Right atrium auricular region (tissue), 2 donors: ENCODE measurements at regions not wholly inside any gene's neighbourhood (a gene's known extent, or its start where the extent isn't known, plus 50 kb on each side); places are given as distances from the start of the nearest gene placed in this dataset.

Experiments used
- DNase-seq: peaks from one replicate; pipeline ENCODE4 v3.0.0-alpha.2; 2019; ENCODE audit warnings: low spot score
- H3K27ac ChIP-seq, 2 donors: fragments of 200-600 bp; sonication (generic); 1 replicate in 1 of 2; 2 replicates in 1 of 2; pipeline ENCODE4 v1.5.1; 2016 to 2019
- H3K27me3 ChIP-seq, 2 donors: fragments of 200-600 bp; sonication (generic); one replicate each; pipeline versions ENCODE4 v1.5.1 to v1.6.0; 2017 to 2019
- H3K36me3 ChIP-seq: fragments of 200-600 bp; sonication (generic); one replicate; pipeline ENCODE4 v1.5.1; 2016
- H3K4me1 ChIP-seq, 2 donors: fragments of 200-600 bp; sonication (generic); one replicate each; pipeline versions ENCODE4 v1.5.1 to v1.6.0; 2017 to 2019
- H3K4me3 ChIP-seq, 2 donors: fragments of 200-600 bp; sonication (generic); 1 replicate in 1 of 2; 2 replicates in 1 of 2; pipeline ENCODE4 v1.5.1; 2017 to 2019; ENCODE audit warnings: mild to moderate bottlenecking in 1 of 2, moderate library complexity in 1 of 2
- H3K9me3 ChIP-seq, 2 donors: fragments of 200-600 bp; sonication (generic); one replicate each; pipeline ENCODE4 v1.5.1; 2019
- TF ChIP-seq, protein P1 (sequence below), 2 donors: fragments of 200-600 bp; sonication (generic); IDR thresholded peaks; one replicate each; pipeline ENCODE4 v1.5.1; 2019; ENCODE audit warnings: antibody characterized with exemption in 2 of 2

DNA sequence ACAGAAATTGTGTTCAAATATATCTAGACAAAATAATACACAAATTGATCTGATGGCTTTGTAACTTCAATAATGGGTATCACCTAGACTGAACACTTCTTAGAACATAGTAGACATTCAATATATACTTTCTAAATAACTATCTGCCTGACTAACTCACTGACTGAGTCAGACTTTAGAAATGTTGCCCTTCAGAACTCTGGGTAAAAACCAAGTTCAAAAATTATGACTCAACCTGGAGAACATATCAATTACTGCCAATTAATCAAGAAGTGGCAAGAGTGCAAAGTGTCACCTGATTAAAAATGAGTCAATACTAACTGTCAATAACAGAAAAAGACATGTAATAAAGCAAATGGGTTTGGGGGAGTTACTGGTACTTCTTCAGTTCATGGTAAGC is 144.6 kb upstream of the TMCO5A start:
- Histone ChIP-seq H3K4me3 (no peak overlapping the region), H3K9me3 (no peaks in the 10 kb centered on the region), H3K36me3 (no peaks in the 10 kb centered on the region), H3K4me1 (no peaks in the 10 kb centered on the region), H3K27me3 (no peaks in the 10 kb centered on the region), H3K27ac (no peak overlapping the region)
- DNase-seq, result no peak
- TF ChIP-seq, protein P1, sequence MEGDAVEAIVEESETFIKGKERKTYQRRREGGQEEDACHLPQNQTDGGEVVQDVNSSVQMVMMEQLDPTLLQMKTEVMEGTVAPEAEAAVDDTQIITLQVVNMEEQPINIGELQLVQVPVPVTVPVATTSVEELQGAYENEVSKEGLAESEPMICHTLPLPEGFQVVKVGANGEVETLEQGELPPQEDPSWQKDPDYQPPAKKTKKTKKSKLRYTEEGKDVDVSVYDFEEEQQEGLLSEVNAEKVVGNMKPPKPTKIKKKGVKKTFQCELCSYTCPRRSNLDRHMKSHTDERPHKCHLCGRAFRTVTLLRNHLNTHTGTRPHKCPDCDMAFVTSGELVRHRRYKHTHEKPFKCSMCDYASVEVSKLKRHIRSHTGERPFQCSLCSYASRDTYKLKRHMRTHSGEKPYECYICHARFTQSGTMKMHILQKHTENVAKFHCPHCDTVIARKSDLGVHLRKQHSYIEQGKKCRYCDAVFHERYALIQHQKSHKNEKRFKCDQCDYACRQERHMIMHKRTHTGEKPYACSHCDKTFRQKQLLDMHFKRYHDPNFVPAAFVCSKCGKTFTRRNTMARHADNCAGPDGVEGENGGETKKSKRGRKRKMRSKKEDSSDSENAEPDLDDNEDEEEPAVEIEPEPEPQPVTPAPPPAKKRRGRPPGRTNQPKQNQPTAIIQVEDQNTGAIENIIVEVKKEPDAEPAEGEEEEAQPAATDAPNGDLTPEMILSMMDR (IDR thresholded peaks at IDR 0.05), result no peak

DNA sequence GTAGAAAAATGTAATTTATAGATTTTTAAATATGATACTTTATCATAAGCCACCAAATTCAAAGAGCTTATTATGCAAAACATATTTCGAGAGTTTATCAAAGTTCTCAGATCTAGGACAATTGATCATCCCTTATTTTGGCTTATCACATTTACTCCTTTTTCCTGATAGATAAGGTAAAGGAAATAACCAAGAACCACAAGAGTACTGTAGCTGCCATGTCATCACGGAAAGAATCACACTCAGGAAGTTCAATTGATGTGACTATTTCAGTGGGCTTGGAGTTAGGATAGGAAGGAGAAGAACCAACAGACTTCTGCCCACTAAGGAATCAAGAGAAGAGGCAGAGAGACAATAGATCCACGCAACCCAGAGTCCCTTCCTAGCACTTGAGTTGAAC is 142.7 kb upstream of the TMCO5A start:
- H3K27me3 ChIP-seq, result no peaks in the 10 kb centered on the region
- no peaks in the 10 kb centered on the region for H3K36me3 ChIP-seq
- DNase-seq, result no peak
- H3K4me1 ChIP-seq, result no peaks in the 10 kb centered on the region
- TF ChIP-seq, protein P1 (IDR thresholded peaks at IDR 0.05), result no peak
- H3K4me3 ChIP-seq, result no peak overlapping the region
- no peak overlapping the region for H3K27ac ChIP-seq
- no peaks in the 10 kb centered on the region for H3K9me3 ChIP-seq

DNA sequence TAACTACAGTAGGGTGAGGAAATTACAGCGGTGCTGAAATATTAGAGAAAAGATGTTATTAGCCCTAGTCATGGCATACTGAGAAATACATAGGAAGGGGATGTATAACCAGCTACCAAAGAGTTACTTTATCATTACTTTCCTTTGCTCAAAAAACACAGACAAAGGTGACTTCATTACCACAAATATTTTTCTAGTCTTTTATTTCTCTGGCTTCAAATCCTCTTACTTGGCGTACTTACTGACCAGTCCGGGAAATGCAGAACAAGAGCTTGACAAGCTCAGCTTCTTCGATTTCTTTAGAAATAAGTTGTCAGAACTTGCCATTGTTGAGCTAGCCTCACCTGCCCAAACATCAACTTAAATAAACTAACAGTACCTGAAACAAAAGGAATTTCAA is 142.1 kb upstream of the TMCO5A start:
- TF ChIP-seq, protein P1 (IDR thresholded peaks at IDR 0.05), result no peak
- Histone ChIP-seq H3K4me1 (no peaks in the 10 kb centered on the region), H3K9me3 (no peaks in the 10 kb centered on the region), H3K27ac (no peak overlapping the region), H3K36me3 (no peaks in the 10 kb centered on the region), H3K27me3 (no peaks in the 10 kb centered on the region), H3K4me3 (no peak overlapping the region)
- no peak for DNase-seq

DNA sequence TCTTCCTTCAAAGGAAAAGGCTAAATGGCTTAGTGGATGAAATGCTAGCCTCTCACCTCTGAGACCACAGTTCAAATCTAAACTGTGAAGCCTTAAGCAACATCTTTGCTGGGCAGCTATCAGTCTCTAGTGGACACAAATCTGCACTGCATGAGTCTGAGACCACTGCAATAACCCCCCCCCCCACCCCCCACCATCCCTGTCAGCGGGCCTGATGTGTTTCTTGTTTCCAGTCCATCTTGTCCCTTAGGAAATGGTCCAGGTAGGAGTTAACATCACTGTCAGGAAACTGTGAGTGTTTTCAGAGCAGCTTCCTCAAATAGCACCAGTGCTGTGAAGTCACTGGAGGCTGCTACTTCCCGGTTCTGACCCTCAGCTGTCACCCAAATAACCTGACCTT is 140.6 kb upstream of the TMCO5A start:
- Histone ChIP-seq H3K4me1 (no peaks in the 10 kb centered on the region), H3K36me3 (no peaks in the 10 kb centered on the region), H3K4me3 (no peak overlapping the region), H3K9me3 (no peaks in the 10 kb centered on the region), H3K27ac (no peak overlapping the region), H3K27me3 (no peaks in the 10 kb centered on the region)
- TF ChIP-seq, protein P1 (IDR thresholded peaks at IDR 0.05), result no peak
- no peak for DNase-seq

DNA sequence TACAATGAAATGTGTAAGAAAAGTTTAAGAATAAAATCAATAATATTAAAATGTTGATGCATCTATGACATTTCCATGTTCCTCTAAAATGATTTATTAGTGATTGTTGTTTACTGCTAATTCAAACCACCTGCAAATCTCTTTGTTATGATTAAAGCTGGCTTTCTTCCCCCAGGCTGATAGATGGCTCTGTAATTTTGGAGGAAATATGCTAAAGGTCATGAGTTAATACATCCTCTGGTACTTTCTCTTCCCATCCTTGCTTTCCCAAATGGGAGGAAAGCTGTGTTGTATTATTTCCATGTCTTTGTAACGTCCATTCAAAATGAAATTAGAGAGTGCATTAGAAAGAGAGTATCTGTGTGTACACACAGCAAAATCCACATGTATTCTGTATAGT is 139.5 kb upstream of the TMCO5A start:
- no peak for DNase-seq
- no peaks in the 10 kb centered on the region for H3K27me3 ChIP-seq
- H3K4me1 ChIP-seq, result no peaks in the 10 kb centered on the region
- no peaks in the 10 kb centered on the region for H3K36me3 ChIP-seq
- TF ChIP-seq, protein P1 (IDR thresholded peaks at IDR 0.05), result no peak
- H3K27ac ChIP-seq, result no peak overlapping the region
- no peak overlapping the region for H3K4me3 ChIP-seq
- H3K9me3 ChIP-seq, result no peaks in the 10 kb centered on the region

DNA sequence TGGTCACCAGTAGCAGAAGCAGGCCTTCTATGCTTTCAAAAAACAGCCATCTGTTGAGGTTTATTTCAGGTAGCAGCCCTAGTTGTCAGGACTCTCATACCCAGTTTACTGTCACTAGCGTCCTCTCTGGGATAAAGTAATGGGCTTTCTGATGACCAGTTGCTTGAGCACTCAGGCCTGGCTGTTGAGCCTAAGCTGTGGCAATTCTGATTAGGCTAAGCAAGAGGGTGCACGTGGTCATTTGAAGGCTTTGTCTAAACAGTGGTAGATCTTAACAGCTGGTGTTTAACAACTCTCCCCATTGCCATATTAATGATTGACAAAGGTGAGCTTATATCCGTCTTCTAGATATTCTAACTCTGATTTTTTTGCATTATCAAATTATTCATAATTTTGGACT is 132.9 kb upstream of the TMCO5A start:
- TF ChIP-seq, protein P1 (IDR thresholded peaks at IDR 0.05), result no peak
- Histone ChIP-seq H3K9me3 (no peaks in the 10 kb centered on the region), H3K36me3 (no peaks in the 10 kb centered on the region), H3K27ac (no peak overlapping the region), H3K4me1 (no peaks in the 10 kb centered on the region), H3K4me3 (no peak overlapping the region), H3K27me3 (no peaks in the 10 kb centered on the region)
- DNase-seq, result no peak
